ENCODE measurements at regions not wholly inside any gene's neighbourhood (a gene's known extent, or its start where the extent isn't known, plus 50 kb on each side); places are given as distances from the start of the nearest gene placed in this dataset.
"Not testable (repeated sequence)": the region's sequence is repeated elsewhere in the genome, so short reads cannot be mapped to it uniquely, and the experiment has no call there.

GRCh38 chr15:99455789-99456160 is 110.0 kb upstream of the MEF2A start:
- DNase-seq (ENCODE audit: low read depth), result no peak

GRCh38 chr15:99464137-99464536 is 101.6 kb upstream of the MEF2A start:
- no peak for DNase-seq (ENCODE audit: low read depth)

- DNase-seq (ENCODE audit: low read depth), result no peak
Measured at GRCh38 chr15:99466701-99467337, 99.0 kb upstream of the MEF2A start.

GRCh38 chr15:99467338-99467720 is 98.5 kb upstream of the MEF2A start:
- no peak for DNase-seq (ENCODE audit: low read depth)

- no peak for DNase-seq (ENCODE audit: low read depth)
Measured at GRCh38 chr15:99467853-99468464, 97.8 kb upstream of the MEF2A start.

- DNase-seq (ENCODE audit: low read depth), result not testable (repeated sequence)
Measured at GRCh38 chr15:99470204-99470603, 95.6 kb upstream of the MEF2A start.

GRCh38 chr15:99472416-99473145 is 93.2 kb upstream of the MEF2A start:
- DNase-seq (ENCODE audit: low read depth), result no peak

- no peak for DNase-seq (ENCODE audit: low read depth)
Measured at GRCh38 chr15:99473981-99474906, 91.5 kb upstream of the MEF2A start.

- no peak for DNase-seq (ENCODE audit: low read depth)
Measured at GRCh38 chr15:99474909-99475753, 90.7 kb upstream of the MEF2A start.

- DNase-seq (ENCODE audit: low read depth), result no peak
Measured at GRCh38 chr15:99475754-99476412, 89.9 kb upstream of the MEF2A start.

- peak; percentile 96 for DNase-seq (ENCODE audit: low read depth)
Measured at GRCh38 chr15:99476413-99477222, 89.2 kb upstream of the MEF2A start.

- DNase-seq (ENCODE audit: low read depth), result no peak
Measured at GRCh38 chr15:99477791-99478471, 87.9 kb upstream of the MEF2A start.

GRCh38 chr15:99478977-99479376 is 86.8 kb upstream of the MEF2A start:
- DNase-seq (ENCODE audit: low read depth), result no peak

- DNase-seq (ENCODE audit: low read depth), result no peak
Measured at GRCh38 chr15:99480016-99480810, 85.6 kb upstream of the MEF2A start.

- no peak for DNase-seq (ENCODE audit: low read depth)
Measured at GRCh38 chr15:99481113-99481950, 84.5 kb upstream of the MEF2A start.

GRCh38 chr15:99481951-99482230 is 83.9 kb upstream of the MEF2A start:
- DNase-seq (ENCODE audit: low read depth), result no peak

GRCh38 chr15:99482993-99483392 is 82.8 kb upstream of the MEF2A start:
- no peak for DNase-seq (ENCODE audit: low read depth)
